HEK293 (cell line): ENCODE measurements at regions not wholly inside any gene's neighbourhood (a gene's known extent, or its start where the extent isn't known, plus 50 kb on each side); places are given as distances from the start of the nearest gene placed in this dataset.
"Not testable (repeated sequence)": the region's sequence is repeated elsewhere in the genome, so short reads cannot be mapped to it uniquely, and the experiment has no call there.

Experiments
- KLF8 ChIP-seq: fragments of 450-650 bp; formaldehyde crosslinking; IDR thresholded peaks from 2 replicates; pipeline ENCODE4 v1.5.1; 2016; ENCODE audit warnings: missing biosample characterization, missing genetic modification characterization
- PBX3 ChIP-seq: sonication (generic); formaldehyde crosslinking; IDR thresholded peaks from 2 replicates; pipeline ENCODE4 v1.8.1; 2022; ENCODE audit warnings: mild to moderate bottlenecking, moderate library complexity, missing genetic modification reagents
- ZNF146 ChIP-seq: fragments of 450-650 bp; formaldehyde crosslinking; IDR thresholded peaks from 2 replicates; pipeline ENCODE4 v1.5.1; 2016; ENCODE audit warnings: missing biosample characterization, missing genetic modification characterization
- ZNF24 ChIP-seq: fragments of 450-650 bp; formaldehyde crosslinking; IDR thresholded peaks from 2 replicates; pipeline ENCODE4 v1.5.1; 2016; ENCODE audit warnings: missing biosample characterization, missing genetic modification characterization
- ZNF571 ChIP-seq: fragments of 450-650 bp; formaldehyde crosslinking; IDR thresholded peaks from 2 replicates; pipeline ENCODE4 v1.5.0; 2017; ENCODE audit warnings: missing biosample characterization, missing genetic modification characterization
- TF ChIP-seq, protein P1 (sequence below): fragments of 450-650 bp; formaldehyde crosslinking; IDR thresholded peaks from 2 replicates; pipeline ENCODE4 v1.5.1; 2016; ENCODE audit warnings: missing biosample characterization, missing genetic modification characterization

GRCh38 chr11:15686259-15686658 is 571.5 kb downstream of the INSC start:
- TF ChIP-seq, protein P1, sequence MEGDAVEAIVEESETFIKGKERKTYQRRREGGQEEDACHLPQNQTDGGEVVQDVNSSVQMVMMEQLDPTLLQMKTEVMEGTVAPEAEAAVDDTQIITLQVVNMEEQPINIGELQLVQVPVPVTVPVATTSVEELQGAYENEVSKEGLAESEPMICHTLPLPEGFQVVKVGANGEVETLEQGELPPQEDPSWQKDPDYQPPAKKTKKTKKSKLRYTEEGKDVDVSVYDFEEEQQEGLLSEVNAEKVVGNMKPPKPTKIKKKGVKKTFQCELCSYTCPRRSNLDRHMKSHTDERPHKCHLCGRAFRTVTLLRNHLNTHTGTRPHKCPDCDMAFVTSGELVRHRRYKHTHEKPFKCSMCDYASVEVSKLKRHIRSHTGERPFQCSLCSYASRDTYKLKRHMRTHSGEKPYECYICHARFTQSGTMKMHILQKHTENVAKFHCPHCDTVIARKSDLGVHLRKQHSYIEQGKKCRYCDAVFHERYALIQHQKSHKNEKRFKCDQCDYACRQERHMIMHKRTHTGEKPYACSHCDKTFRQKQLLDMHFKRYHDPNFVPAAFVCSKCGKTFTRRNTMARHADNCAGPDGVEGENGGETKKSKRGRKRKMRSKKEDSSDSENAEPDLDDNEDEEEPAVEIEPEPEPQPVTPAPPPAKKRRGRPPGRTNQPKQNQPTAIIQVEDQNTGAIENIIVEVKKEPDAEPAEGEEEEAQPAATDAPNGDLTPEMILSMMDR = not testable (repeated sequence)
- not testable (repeated sequence) for TF ChIP-seq ZNF146 (tag by site-specific recombination); KLF8 (tag by site-specific recombination); PBX3 (CRISPR knock-in tag); ZNF24 (tag by site-specific recombination); ZNF571
